HCT116 (cell line): ENCODE measurements at regions not wholly inside any gene's neighbourhood (a gene's known extent, or its start where the extent isn't known, plus 50 kb on each side); places are given as distances from the start of the nearest gene placed in this dataset.

ENCODE experiments used
- CEBPB ChIP-seq: IDR thresholded peaks from 2 replicates; pipeline ENCODE4 v1.6.1; 2012; ENCODE audit warnings: low read depth
- EZH2 ChIP-seq: fragments of 200-600 bp; sonication (generic); IDR thresholded peaks from 2 replicates; pipeline ENCODE4 v1.6.1; 2017; ENCODE audit warnings: antibody characterized with exemption, mixed run types
- EZH2phosphoT487 ChIP-seq: fragments of 200-600 bp; IDR thresholded peaks from 2 replicates; pipeline ENCODE4 v1.6.1; 2018; ENCODE audit warnings: antibody characterized with exemption, borderline replicate concordance
- FOSL1 ChIP-seq: IDR thresholded peaks from 2 replicates; pipeline ENCODE4 v1.6.1; 2012; ENCODE audit warnings: low read depth
- JUND ChIP-seq: IDR thresholded peaks from 2 replicates; pipeline ENCODE4 v1.6.1; 2012
- POLR2A ChIP-seq: IDR thresholded peaks from 2 replicates; pipeline ENCODE4 v1.7.0; 2011; ENCODE audit warnings: borderline replicate concordance; ENCODE audit not compliant: insufficient read depth, insufficient read length; ENCODE audit errors: extremely low read depth
- POLR2AphosphoS5 ChIP-seq: IDR thresholded peaks from 2 replicates; pipeline ENCODE4 v1.6.1; 2011; ENCODE audit warnings: mild to moderate bottlenecking, low read depth, low read length, moderate library complexity
- RAD21 ChIP-seq: IDR thresholded peaks from 2 replicates; pipeline ENCODE4 v1.6.1; 2012; ENCODE audit warnings: low read depth, mild to moderate bottlenecking
- SIN3A ChIP-seq: IDR thresholded peaks from 2 replicates; pipeline ENCODE4 v1.6.1; 2012; ENCODE audit warnings: low read depth
- SP1 ChIP-seq: IDR thresholded peaks from 2 replicates; pipeline ENCODE4 v1.6.1; 2012; ENCODE audit warnings: low read depth
- ZNF274 ChIP-seq: fragments of 200-500 bp; sonication (Bioruptor generic); IDR thresholded peaks from 2 replicates; pipeline ENCODE4 v1.6.1; 2014; ENCODE audit warnings: mild to moderate bottlenecking, low read depth, low read length, inconsistent platforms
- TF ChIP-seq, protein P1 (sequence below), 3 experiments: fragments of 200-600 bp in 1 of 3; sonication (generic) in 1 of 3; IDR thresholded peaks in 2 of 3; conservative IDR thresholded peaks in 1 of 3; 2 replicates each; pipeline ENCODE4 v1.5.1; 2012 to 2017; ENCODE audit warnings: low read depth in 2 of 3, low read length in 2 of 3, antibody characterized with exemption in 1 of 3, borderline replicate concordance in 1 of 3, control low read depth in 1 of 3, mild to moderate bottlenecking in 1 of 3, mixed read lengths in 1 of 3, mixed run types in 1 of 3, moderate library complexity in 1 of 3; ENCODE audit not compliant: insufficient read depth in 1 of 3
- TF ChIP-seq, protein P2 (sequence below): IDR thresholded peaks from 2 replicates; pipeline ENCODE4 v1.6.1; 2012
- TF ChIP-seq, protein P3 (sequence below): IDR thresholded peaks from 2 replicates; pipeline ENCODE4 v1.6.1; 2012

DNA sequence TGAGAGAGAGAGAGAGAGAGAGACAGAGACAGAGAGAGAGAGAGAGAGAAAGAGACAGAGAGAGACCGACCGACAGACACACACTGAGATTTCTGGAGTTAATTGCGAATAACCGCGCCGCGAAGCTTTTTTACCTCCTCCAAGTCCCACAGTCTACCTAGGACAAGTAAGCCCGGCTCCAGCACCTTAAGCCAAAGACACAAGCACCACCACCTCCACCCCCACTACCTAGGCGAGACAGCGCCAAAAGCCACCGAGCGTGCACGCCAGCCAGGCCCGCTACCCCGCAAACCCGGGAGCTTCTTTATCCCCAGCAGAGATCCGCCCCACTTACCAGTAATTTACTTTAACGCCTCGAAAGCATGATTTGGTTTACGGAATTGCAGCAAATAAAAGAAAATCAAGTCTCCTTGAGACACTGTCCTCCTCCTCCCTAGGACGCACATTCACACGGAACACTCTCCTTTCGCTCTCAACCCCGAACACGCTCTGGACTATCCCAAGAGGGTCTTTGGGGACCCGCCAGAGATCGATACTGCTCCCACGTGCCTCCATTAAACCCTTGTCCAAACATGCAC lies 649.6 kb upstream of the DIPK2B start:
- TF ChIP-seq POLR2AphosphoS5 = 0 out of 2 replicates have a peak, but pooled peaks have one; percentile 0
- TF ChIP-seq JUND = no peak
- TF ChIP-seq FOSL1 = no peak
- no peak for TF ChIP-seq POLR2A
- TF ChIP-seq, protein P1, sequence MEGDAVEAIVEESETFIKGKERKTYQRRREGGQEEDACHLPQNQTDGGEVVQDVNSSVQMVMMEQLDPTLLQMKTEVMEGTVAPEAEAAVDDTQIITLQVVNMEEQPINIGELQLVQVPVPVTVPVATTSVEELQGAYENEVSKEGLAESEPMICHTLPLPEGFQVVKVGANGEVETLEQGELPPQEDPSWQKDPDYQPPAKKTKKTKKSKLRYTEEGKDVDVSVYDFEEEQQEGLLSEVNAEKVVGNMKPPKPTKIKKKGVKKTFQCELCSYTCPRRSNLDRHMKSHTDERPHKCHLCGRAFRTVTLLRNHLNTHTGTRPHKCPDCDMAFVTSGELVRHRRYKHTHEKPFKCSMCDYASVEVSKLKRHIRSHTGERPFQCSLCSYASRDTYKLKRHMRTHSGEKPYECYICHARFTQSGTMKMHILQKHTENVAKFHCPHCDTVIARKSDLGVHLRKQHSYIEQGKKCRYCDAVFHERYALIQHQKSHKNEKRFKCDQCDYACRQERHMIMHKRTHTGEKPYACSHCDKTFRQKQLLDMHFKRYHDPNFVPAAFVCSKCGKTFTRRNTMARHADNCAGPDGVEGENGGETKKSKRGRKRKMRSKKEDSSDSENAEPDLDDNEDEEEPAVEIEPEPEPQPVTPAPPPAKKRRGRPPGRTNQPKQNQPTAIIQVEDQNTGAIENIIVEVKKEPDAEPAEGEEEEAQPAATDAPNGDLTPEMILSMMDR (IDR thresholded peaks at IDR 0.05 in 2 of 3, conservative IDR thresholded peaks at IDR 0.05 in 1 of 3; ENCODE audit: borderline replicate concordance in 1 of 3, insufficient read depth in 1 of 3, low read depth in 2 of 3, low read length in 2 of 3) = no peak
- TF ChIP-seq, protein P2, sequence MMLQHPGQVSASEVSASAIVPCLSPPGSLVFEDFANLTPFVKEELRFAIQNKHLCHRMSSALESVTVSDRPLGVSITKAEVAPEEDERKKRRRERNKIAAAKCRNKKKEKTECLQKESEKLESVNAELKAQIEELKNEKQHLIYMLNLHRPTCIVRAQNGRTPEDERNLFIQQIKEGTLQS = no peak
- TF ChIP-seq ZNF274 = no peak
- TF ChIP-seq CEBPB = no peak
- TF ChIP-seq EZH2phosphoT487 = no peak
- TF ChIP-seq SP1 = no peak
- TF ChIP-seq, protein P3, sequence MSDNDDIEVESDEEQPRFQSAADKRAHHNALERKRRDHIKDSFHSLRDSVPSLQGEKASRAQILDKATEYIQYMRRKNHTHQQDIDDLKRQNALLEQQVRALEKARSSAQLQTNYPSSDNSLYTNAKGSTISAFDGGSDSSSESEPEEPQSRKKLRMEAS = no peak
- TF ChIP-seq RAD21 = no peak
- TF ChIP-seq SIN3A = no peak
- no peak for TF ChIP-seq EZH2
